ENCODE measurements at regions not wholly inside any gene's neighbourhood (a gene's known extent, or its start where the extent isn't known, plus 50 kb on each side); places are given as distances from the start of the nearest gene placed in this dataset.

DNA sequence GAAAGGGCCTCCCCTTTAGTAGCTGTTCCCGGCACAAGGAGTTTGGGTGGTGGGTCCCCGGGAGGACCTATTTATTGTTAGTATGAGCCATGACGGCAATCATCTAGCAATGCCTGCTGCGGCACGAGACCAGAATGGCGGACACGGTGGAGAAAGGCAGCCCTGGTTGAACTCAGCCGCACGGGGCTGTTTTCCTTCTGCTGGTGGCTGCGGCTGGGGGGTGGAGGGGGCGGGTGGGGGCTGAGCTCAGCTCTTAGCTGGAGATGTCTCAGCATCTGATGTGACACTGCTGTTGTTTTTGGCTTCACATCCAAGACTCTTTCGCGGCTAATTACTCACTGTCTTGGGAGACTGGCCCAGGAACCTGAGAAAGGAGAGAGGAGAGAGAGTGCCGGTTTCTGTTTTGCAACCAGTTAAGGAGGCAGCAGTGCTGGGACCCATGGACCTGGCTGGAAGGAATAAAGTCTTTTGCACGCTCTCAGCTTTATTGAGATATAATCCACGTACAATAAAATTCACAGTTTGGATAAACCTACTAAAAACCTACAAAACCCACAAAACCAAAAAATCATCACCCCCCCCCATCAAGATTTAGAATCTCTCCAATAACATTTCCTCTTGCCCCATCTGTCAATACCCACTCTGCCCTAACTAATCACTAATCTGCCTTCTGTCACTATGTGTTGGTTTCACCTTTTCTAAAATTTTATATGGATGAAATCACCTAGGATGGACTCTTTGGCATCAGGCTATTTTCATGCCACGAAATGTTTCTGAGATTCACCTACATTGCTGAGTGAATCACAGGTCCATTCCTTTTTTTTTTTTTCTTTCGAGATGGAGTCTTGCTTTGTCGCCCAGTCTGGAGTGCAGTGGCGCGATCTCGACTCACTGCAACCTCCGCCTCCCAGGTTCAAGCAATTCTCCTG, 81.8 kb upstream of the NEURL1B start:
- Mint-ChIP-seq H3K27me3 (ENCODE audit: unreplicated experiment) (peaks cover 6% of the 10 kb centered on the region), H3K27ac (ENCODE audit: unreplicated experiment) (no peak overlapping the region), H3K9me3 (ENCODE audit: unreplicated experiment) (no peaks in the 10 kb centered on the region), H3K36me3 (ENCODE audit: low read depth, unreplicated experiment) (no peaks in the 10 kb centered on the region), H3K4me3 (ENCODE audit: unreplicated experiment) (no peak overlapping the region), H3K4me1 (ENCODE audit: unreplicated experiment) (no peaks in the 10 kb centered on the region)
- no peak for DNase-seq (ENCODE audit: low spot score)
- no peak for TF ChIP-seq CTCF (IDR thresholded peaks at IDR 0.05; ENCODE audit: unreplicated experiment)

- Mint-ChIP-seq H3K4me1 (ENCODE audit: unreplicated experiment) (no peaks in the 10 kb centered on the region), H3K27ac (ENCODE audit: unreplicated experiment) (no peak overlapping the region), H3K36me3 (ENCODE audit: low read depth, unreplicated experiment) (no peaks in the 10 kb centered on the region), H3K9me3 (ENCODE audit: unreplicated experiment) (no peaks in the 10 kb centered on the region), H3K27me3 (ENCODE audit: unreplicated experiment) (peaks cover 6% of the 10 kb centered on the region), H3K4me3 (ENCODE audit: unreplicated experiment) (no peak overlapping the region)
- DNase-seq (ENCODE audit: low spot score), result no peak
- no peak for TF ChIP-seq CTCF (IDR thresholded peaks at IDR 0.05; ENCODE audit: unreplicated experiment)
Observed at GRCh38 chr5:172558076-172558976, 82.7 kb upstream of the NEURL1B start.

DNA sequence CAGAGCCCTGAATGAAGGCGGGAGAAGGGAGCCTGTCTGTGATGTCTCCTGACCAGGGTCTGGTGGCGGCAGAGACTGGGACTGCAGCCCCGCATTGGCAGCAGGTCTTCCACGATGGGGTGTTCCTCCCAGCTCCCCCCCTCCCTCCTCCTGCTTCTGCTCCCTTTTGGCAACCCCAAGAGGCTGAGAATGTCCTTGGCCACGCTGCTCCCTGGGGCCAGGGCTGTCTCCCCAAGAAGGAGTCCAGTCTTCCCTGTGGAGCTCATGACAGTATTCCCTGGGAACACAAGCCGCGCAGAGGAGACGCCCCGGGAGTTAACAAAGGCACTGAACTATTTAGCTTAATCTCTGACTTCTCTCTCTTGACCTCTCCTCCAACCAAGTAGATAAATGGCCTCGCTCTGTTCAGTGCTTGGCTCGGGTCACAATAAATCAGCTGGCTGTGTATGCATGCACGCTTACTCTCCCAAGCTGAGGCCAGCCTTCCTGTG, 84.0 kb upstream of the NEURL1B start:
- no peaks in the 10 kb centered on the region for H3K36me3 Mint-ChIP-seq (ENCODE audit: low read depth, unreplicated experiment)
- H3K9me3 Mint-ChIP-seq (ENCODE audit: unreplicated experiment), result no peaks in the 10 kb centered on the region
- no peak for DNase-seq (ENCODE audit: low spot score)
- H3K27me3 Mint-ChIP-seq (ENCODE audit: unreplicated experiment), result peaks cover 4% of the 10 kb centered on the region
- H3K27ac Mint-ChIP-seq (ENCODE audit: unreplicated experiment), result no peak overlapping the region
- TF ChIP-seq CTCF (IDR thresholded peaks at IDR 0.05; ENCODE audit: unreplicated experiment), result no peak
- H3K4me3 Mint-ChIP-seq (ENCODE audit: unreplicated experiment), result no peak overlapping the region
- no peaks in the 10 kb centered on the region for H3K4me1 Mint-ChIP-seq (ENCODE audit: unreplicated experiment)

DNA sequence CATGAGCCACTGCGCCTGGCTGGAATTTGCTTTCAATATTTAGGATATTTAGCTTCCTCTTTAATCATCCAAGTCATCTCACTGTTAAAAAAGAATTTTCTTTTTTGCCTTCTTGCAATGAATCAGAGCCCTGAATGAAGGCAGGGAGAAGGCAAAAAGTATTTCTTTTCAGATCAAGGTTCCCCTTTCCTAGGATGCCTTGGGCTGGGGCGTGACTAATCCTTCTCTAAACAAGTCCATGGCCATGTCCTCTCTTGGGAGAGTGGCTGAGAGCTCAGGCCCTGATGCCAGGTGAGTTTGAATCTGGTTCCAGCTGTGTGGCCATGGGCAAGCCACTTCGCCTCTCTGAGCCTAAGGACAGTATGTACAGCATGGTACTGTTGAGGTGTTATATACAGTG, 84.8 kb upstream of the NEURL1B start:
- Mint-ChIP-seq H3K27ac (ENCODE audit: unreplicated experiment) (no peak overlapping the region), H3K4me1 (ENCODE audit: unreplicated experiment) (peaks cover 1% of the 10 kb centered on the region), H3K27me3 (ENCODE audit: unreplicated experiment) (peaks cover 6% of the 10 kb centered on the region), H3K4me3 (ENCODE audit: unreplicated experiment) (no peak overlapping the region), H3K9me3 (ENCODE audit: unreplicated experiment) (no peaks in the 10 kb centered on the region), H3K36me3 (ENCODE audit: low read depth, unreplicated experiment) (no peaks in the 10 kb centered on the region)
- no peak for DNase-seq (ENCODE audit: low spot score)
- no peak for TF ChIP-seq CTCF (IDR thresholded peaks at IDR 0.05; ENCODE audit: unreplicated experiment)
